Smooth muscle cell (in vitro differentiated cells): ENCODE measurements at regions not wholly inside any gene's neighbourhood (a gene's known extent, or its start where the extent isn't known, plus 50 kb on each side); places are given as distances from the start of the nearest gene placed in this dataset.
A peak's percentile ranks its signal among the peaks of the same experiment; 100 is the strongest.

Source experiments
- DNase-seq: peaks from one replicate; lab custom pipeline; 2025; ENCODE audit not compliant: unreplicated experiment; lab: John Stamatoyannopoulos, UW
- H2AFZ ChIP-seq: fragments of 200-600 bp; sonication (generic); 2 replicates; pipeline ENCODE4 v1.6.0; 2016; ENCODE audit warnings: antibody characterized with exemption, low read depth, mild to moderate bottlenecking
- H3F3A ChIP-seq: fragments of 200-600 bp; sonication (generic); 2 replicates; pipeline ENCODE4 v1.6.0; 2017; ENCODE audit warnings: antibody characterized with exemption, low read depth
- H3K27ac ChIP-seq: fragments of 200-600 bp; sonication (generic); 2 replicates; pipeline ENCODE4 v1.5.1; 2016; ENCODE audit warnings: low read depth, mild to moderate bottlenecking
- H3K27me3 ChIP-seq: fragments of 200-600 bp; sonication (generic); 2 replicates; pipeline ENCODE4 v1.6.1; 2016; ENCODE audit warnings: low read depth, mild to moderate bottlenecking
- H3K36me3 ChIP-seq: fragments of 200-600 bp; sonication (generic); 2 replicates; pipeline ENCODE4 v1.5.1; 2016; ENCODE audit warnings: low read depth
- H3K4me1 ChIP-seq: fragments of 200-600 bp; sonication (generic); 2 replicates; pipeline ENCODE4 v1.5.1; 2016; ENCODE audit warnings: low read depth
- H3K4me2 ChIP-seq: fragments of 200-600 bp; sonication (generic); 2 replicates; pipeline ENCODE4 v1.6.0; 2016; ENCODE audit warnings: mild to moderate bottlenecking
- H3K4me3 ChIP-seq: fragments of 200-600 bp; sonication (generic); 2 replicates; pipeline ENCODE4 v1.5.1; 2016; ENCODE audit warnings: mild to moderate bottlenecking
- H3K79me2 ChIP-seq: fragments of 200-600 bp; sonication (generic); 2 replicates; pipeline ENCODE4 v1.6.0; 2016; ENCODE audit warnings: low read depth, mild to moderate bottlenecking
- H3K9ac ChIP-seq: fragments of 200-600 bp; sonication (generic); 2 replicates; pipeline ENCODE4 v1.6.0; 2016; ENCODE audit warnings: low read depth
- H3K9me3 ChIP-seq: fragments of 200-600 bp; sonication (generic); replicated peaks from 2 replicates; pipeline ENCODE4 v1.5.1; 2016; ENCODE audit warnings: low read depth
- H4K20me1 ChIP-seq: fragments of 200-600 bp; sonication (generic); 2 replicates; pipeline ENCODE4 v1.6.0; 2016; ENCODE audit warnings: low read depth
- WGBS: methylation state at CpG from one replicate; pipeline ENCODE4 v1.1.7; 2016; ENCODE audit warnings: low lambda C conversion rate; 5-methylcytosine and 5-hydroxymethylcytosine counted together
- TF ChIP-seq, protein P1 (sequence below): fragments of 200-600 bp; sonication (generic); IDR thresholded peaks from 2 replicates; pipeline ENCODE4 v1.5.1; 2017; ENCODE audit warnings: borderline replicate concordance, mild to moderate bottlenecking, antibody characterized with exemption; ENCODE audit not compliant: insufficient read depth, poor library complexity, severe bottlenecking

DNA sequence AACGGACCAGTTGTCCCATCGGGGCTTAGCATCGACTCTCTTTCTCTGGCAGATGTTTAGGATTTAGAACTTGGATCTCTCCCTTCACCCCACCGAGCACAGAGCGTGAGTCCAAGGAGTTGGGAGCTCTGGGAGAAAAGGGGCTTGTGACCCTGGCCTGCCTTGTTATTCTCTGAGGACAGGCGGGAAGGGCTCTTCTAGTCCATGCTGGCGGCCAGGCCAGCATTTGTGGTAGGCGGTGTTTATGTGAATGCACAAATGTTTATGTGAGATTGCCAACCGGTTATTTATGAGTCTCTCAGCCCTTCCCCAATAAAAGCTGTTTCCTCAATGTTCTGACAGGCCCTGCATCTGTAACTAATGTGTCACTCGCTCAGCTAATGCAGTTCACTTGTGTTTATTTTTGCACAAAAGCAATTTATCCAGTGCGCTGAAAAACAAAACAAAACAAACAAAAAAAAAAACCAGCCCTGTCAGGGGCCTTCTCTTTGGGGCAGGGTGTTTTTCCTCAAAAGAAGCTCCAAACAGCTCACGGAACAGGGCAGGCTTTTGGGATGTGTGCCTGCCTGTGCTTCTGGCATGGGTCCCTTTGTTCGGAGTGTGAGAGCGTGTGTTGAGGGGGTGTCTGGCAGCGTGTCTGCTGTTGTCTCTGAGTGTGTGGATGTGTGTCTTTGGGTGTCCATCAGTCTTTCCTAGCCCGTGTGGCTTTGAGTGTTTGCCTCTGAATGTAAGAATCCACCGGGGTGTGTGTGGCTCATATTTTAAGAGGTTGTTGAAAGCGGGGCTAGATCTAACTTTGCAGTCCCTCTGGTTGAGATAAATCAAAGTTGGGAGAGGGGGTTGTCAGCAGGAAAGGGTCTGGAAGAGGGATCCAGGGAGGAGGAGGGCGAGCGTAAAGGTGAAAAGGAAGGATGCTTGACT lies 52.8 kb upstream of the HAAO start:
- H3K4me2 ChIP-seq, result peak overlapping the region; percentile 62
- TF ChIP-seq, protein P1, sequence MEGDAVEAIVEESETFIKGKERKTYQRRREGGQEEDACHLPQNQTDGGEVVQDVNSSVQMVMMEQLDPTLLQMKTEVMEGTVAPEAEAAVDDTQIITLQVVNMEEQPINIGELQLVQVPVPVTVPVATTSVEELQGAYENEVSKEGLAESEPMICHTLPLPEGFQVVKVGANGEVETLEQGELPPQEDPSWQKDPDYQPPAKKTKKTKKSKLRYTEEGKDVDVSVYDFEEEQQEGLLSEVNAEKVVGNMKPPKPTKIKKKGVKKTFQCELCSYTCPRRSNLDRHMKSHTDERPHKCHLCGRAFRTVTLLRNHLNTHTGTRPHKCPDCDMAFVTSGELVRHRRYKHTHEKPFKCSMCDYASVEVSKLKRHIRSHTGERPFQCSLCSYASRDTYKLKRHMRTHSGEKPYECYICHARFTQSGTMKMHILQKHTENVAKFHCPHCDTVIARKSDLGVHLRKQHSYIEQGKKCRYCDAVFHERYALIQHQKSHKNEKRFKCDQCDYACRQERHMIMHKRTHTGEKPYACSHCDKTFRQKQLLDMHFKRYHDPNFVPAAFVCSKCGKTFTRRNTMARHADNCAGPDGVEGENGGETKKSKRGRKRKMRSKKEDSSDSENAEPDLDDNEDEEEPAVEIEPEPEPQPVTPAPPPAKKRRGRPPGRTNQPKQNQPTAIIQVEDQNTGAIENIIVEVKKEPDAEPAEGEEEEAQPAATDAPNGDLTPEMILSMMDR, result no peak
- no peak overlapping the region for H3K4me3 ChIP-seq
- peak overlapping the region; percentile 4 for H2AFZ ChIP-seq
- no peaks in the 10 kb centered on the region for H4K20me1 ChIP-seq
- H3K9ac ChIP-seq, result no peak overlapping the region
- peak; percentile 13 for DNase-seq
- 27% methylated on average over 20 of the region's 20 CpGs for WGBS
- no peaks in the 10 kb centered on the region for H3K27me3 ChIP-seq
- peaks cover 13% of the 10 kb centered on the region for H3K4me1 ChIP-seq
- no peaks in the 10 kb centered on the region for H3K36me3 ChIP-seq
- no peaks in the 10 kb centered on the region for H3F3A ChIP-seq
- no peaks in the 10 kb centered on the region for H3K79me2 ChIP-seq
- no peak overlapping the region for H3K27ac ChIP-seq
- H3K9me3 ChIP-seq, result no peaks in the 10 kb centered on the region

DNA sequence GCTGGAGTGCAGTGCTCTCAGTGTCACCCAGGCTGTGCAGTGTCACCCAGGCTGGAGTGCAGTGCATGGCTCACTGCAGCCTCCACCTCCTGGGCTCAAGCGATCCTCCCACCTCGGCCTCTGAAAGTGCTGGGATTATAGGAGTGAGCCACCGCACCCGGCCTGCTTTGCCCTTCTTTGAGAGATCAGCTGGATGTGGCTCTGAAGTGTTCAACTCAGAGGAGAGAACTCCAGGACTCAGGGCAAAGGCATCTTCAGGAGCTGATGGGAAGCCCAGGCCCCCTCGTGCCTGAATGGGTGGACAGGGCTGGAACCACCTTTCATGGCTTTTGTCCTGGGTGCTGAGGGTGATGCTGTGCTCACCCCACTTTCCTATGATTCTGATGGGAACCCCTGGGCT lies 52.0 kb upstream of the HAAO start:
- DNase-seq, result no peak
- Histone ChIP-seq H2AFZ (no peak overlapping the region), H3K36me3 (no peaks in the 10 kb centered on the region), H4K20me1 (no peaks in the 10 kb centered on the region), H3K4me3 (no peak overlapping the region), H3K79me2 (no peaks in the 10 kb centered on the region), H3K9me3 (no peaks in the 10 kb centered on the region), H3K27ac (no peak overlapping the region), H3K4me2 (no peak overlapping the region), H3F3A (no peaks in the 10 kb centered on the region), H3K27me3 (no peaks in the 10 kb centered on the region), H3K9ac (no peak overlapping the region), H3K4me1 (peaks cover 13% of the 10 kb centered on the region)
- TF ChIP-seq, protein P1, result no peak
- 86% methylated on average over 5 of the region's 5 CpGs for WGBS

DNA sequence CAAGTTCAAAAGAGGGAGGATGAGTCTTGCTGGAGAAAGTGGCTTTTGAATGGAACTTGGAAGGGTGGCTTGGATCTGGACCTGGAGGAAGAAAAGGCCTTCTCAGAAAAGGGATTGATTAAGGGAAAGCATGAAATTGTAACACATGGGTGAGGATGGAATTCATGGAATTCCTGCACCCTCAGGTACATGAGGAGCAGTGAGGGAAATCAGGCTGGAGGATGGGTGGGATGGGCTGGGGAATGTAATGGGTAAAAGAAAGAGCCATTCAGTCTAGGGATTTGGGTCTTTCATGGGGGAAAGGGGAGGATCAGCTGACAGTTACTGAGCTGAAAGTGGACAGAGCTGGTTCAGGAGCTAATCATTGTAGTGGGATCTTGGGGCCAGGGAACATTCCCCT lies 51.2 kb upstream of the HAAO start:
- no peaks in the 10 kb centered on the region for H3K27me3 ChIP-seq
- no peaks in the 10 kb centered on the region for H4K20me1 ChIP-seq
- no peak overlapping the region for H3K27ac ChIP-seq
- no peak overlapping the region for H3K9ac ChIP-seq
- no peak overlapping the region for H2AFZ ChIP-seq
- no peak overlapping the region for H3K4me2 ChIP-seq
- no peaks in the 10 kb centered on the region for H3F3A ChIP-seq
- H3K9me3 ChIP-seq, result no peaks in the 10 kb centered on the region
- DNase-seq, result no peak
- no peaks in the 10 kb centered on the region for H3K79me2 ChIP-seq
- no peak overlapping the region for H3K4me3 ChIP-seq
- no peaks in the 10 kb centered on the region for H3K36me3 ChIP-seq
- H3K4me1 ChIP-seq, result peaks cover 13% of the 10 kb centered on the region
- TF ChIP-seq, protein P1, result no peak

DNA sequence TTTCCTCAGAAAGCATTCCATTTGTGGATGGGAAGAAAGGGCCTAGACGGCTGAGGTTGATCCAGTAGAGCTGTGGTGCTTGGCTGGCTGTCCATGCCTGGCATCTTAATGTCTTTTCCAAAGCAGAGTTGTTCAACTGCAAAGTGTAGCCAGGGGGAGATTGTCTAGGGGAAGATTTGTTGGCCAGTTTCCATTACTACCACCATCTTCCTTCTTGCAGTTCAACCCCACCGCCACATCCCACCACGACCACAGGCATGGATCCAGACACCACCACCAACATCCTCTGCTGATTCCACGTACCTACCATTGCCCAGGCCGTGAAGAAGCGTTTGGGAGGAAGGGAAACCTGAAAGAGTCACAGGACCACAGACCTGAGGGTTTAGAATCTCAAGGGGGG lies 50.7 kb upstream of the HAAO start:
- Histone ChIP-seq H3K27ac (no peak overlapping the region), H3F3A (no peaks in the 10 kb centered on the region), H3K4me3 (no peak overlapping the region), H3K4me2 (no peak overlapping the region), H3K4me1 (peaks cover 13% of the 10 kb centered on the region), H3K79me2 (no peaks in the 10 kb centered on the region), H3K9me3 (no peaks in the 10 kb centered on the region), H4K20me1 (no peaks in the 10 kb centered on the region), H2AFZ (no peak overlapping the region), H3K9ac (no peak overlapping the region), H3K27me3 (no peaks in the 10 kb centered on the region), H3K36me3 (no peaks in the 10 kb centered on the region)
- 92% methylated on average over 6 of the region's 6 CpGs for WGBS
- DNase-seq, result no peak
- TF ChIP-seq, protein P1, result no peak
